HCT116 (cell line): ENCODE measurements at regions not wholly inside any gene's neighbourhood (a gene's known extent, or its start where the extent isn't known, plus 50 kb on each side); places are given as distances from the start of the nearest gene placed in this dataset.

Experiments
- ATAC-seq: fragments of 200-7000 bp; cut with Tn5 transposase; 2 replicates; pipeline ENCODE4 v1.9.1; 2020; ENCODE audit warnings: mild to moderate bottlenecking, moderate library complexity
- BruUV-seq: library from RNA; stranded (reverse); fragments of 400-500 nt; replicated peaks from 2 replicates; lab custom pipeline; 2021; lab: Mats Ljungman, UMichigan
- CTCF ChIA-PET: fragments of 300-600 bp; sonication (Branson Sonifier 250); formaldehyde crosslinking; loops from one replicate; lab custom pipeline; 2021; ENCODE audit warnings: antibody characterized with exemption; lab: Charles Lee
- POLR2A ChIA-PET: fragments of 300-600, 350-600 bp; sonication (Branson Sonifier 250); formaldehyde crosslinking; loops from one replicate; lab custom pipeline; 2021; ENCODE audit warnings: antibody characterized with exemption; lab: Charles Lee
- RAD21 ChIA-PET, 2 experiments: fragments of 300-600 bp; sonication (Branson Sonifier 250); formaldehyde crosslinking; loops; one replicate each; lab custom pipeline; 2023; ENCODE audit warnings: low total read pairs in 2 of 2; ENCODE audit not compliant: uncharacterized antibody in 2 of 2, unreplicated experiment in 2 of 2, low non-redundant PET in 1 of 2; lab: Charles Lee
- DNase-seq: peaks from one replicate; pipeline ENCODE4 v3.0.0-alpha.2; 2010; ENCODE audit warnings: low read depth, low spot score
- H2AFZ ChIP-seq: fragments of 200-600 bp; shearing (Covaris generic), sonication (generic); 2 replicates; pipeline ENCODE4 v1.6.1; 2017; ENCODE audit warnings: low read depth, mixed run types, mixed read lengths, antibody characterized with exemption, low read length; ENCODE audit not compliant: poor library complexity, severe bottlenecking
- H3K27ac ChIP-seq: 2 replicates; pipeline ENCODE4 v1.5.1; 2012; ENCODE audit warnings: low read depth, low read length
- H3K27me3 ChIP-seq: fragments of 200-600 bp; sonication (generic); 2 replicates; pipeline ENCODE4 v1.6.1; 2016; ENCODE audit warnings: mixed run types, low read length, mixed read lengths; ENCODE audit not compliant: insufficient read depth
- H3K36me3 ChIP-seq, 2 experiments: fragments of 200-500 bp in 1 of 2; fragments of 200-600 bp in 1 of 2; sonication (Bioruptor generic) in 1 of 2; sonication (generic) in 1 of 2; 2 replicates each; pipeline versions ENCODE4 v1.5.1 to v1.6.1; 2014 to 2016; ENCODE audit warnings: low read length in 2 of 2, inconsistent platforms in 1 of 2, mixed read lengths in 1 of 2, mixed run types in 1 of 2; ENCODE audit not compliant: insufficient read depth in 2 of 2, control insufficient read depth in 1 of 2
- H3K4me1 ChIP-seq, 2 experiments: fragments of 200-600 bp in 1 of 2; sonication (generic) in 1 of 2; 2 replicates each; pipeline versions ENCODE4 v1.5.1 to v1.6.1; 2012 to 2017; ENCODE audit warnings: low read length in 2 of 2, inconsistent platforms in 1 of 2, mild to moderate bottlenecking in 1 of 2, mixed read lengths in 1 of 2, mixed run types in 1 of 2, moderate library complexity in 1 of 2; ENCODE audit not compliant: insufficient read depth in 2 of 2, control insufficient read depth in 1 of 2
- H3K4me2 ChIP-seq: fragments of 200-600 bp; sonication (generic); 2 replicates; pipeline ENCODE4 v1.6.1; 2017; ENCODE audit warnings: mixed run types, low read length, mixed read lengths
- H3K4me3 ChIP-seq, 2 experiments: fragments of 200-600 bp in 1 of 2; sonication (generic) in 1 of 2; replicated peaks in 1 of 2; 2 replicates each; pipeline ENCODE4 v1.5.1; 2011 to 2016; ENCODE audit warnings: low read length in 2 of 2, control low read depth in 1 of 2, low read depth in 1 of 2, mild to moderate bottlenecking in 1 of 2, mixed read lengths in 1 of 2, mixed run types in 1 of 2
- H3K79me2 ChIP-seq: fragments of 200-600 bp; sonication (generic); 2 replicates; pipeline ENCODE4 v1.6.1; 2017; ENCODE audit warnings: mild to moderate bottlenecking, mixed run types, low read length, moderate library complexity, mixed read lengths; ENCODE audit not compliant: insufficient read depth
- H3K9ac ChIP-seq: fragments of 200-600 bp; sonication (generic); 2 replicates; pipeline ENCODE4 v1.6.1; 2016; ENCODE audit warnings: low read length, mixed read lengths
- H3K9me2 ChIP-seq: fragments of 200-600 bp; sonication (generic), shearing (Covaris generic); 2 replicates; pipeline ENCODE4 v1.6.1; 2017; ENCODE audit warnings: mixed run types, mild to moderate bottlenecking, moderate library complexity; ENCODE audit not compliant: insufficient read depth
- H3K9me3 ChIP-seq, 2 experiments: fragments of 200-500 bp in 1 of 2; fragments of 200-600 bp in 1 of 2; sonication (Bioruptor generic) in 1 of 2; sonication (generic) in 1 of 2; 2 replicates each; pipeline ENCODE4 v1.6.1; 2014 to 2017; ENCODE audit warnings: low read length in 2 of 2, mixed read lengths in 2 of 2, inconsistent platforms in 1 of 2, low read depth in 1 of 2, mild to moderate bottlenecking in 1 of 2, mixed run types in 1 of 2, moderate library complexity in 1 of 2; ENCODE audit not compliant: control insufficient read depth in 1 of 2, insufficient read depth in 1 of 2
- H4K20me1 ChIP-seq: fragments of 200-600 bp; sonication (generic), shearing (Covaris generic); 2 replicates; pipeline ENCODE4 v1.6.1; 2017; ENCODE audit warnings: mixed run types, mild to moderate bottlenecking, moderate library complexity; ENCODE audit not compliant: insufficient read depth
- ELF1 ChIP-seq: IDR thresholded peaks from 2 replicates; pipeline ENCODE4 v1.6.1; 2012; ENCODE audit warnings: low read depth, borderline replicate concordance
- SIN3A ChIP-seq: IDR thresholded peaks from 2 replicates; pipeline ENCODE4 v1.6.1; 2012; ENCODE audit warnings: low read depth
- YY1 ChIP-seq: IDR thresholded peaks from 2 replicates; pipeline ENCODE4 v1.6.1; 2011; ENCODE audit warnings: low read length, low read depth, moderate library complexity, mild to moderate bottlenecking; ENCODE audit not compliant: insufficient replicate concordance; ENCODE audit errors: extremely low read depth
- intact Hi-C: fragments of 100-400 bp; cut with micrococcal nuclease; formaldehyde crosslinking; loops from 2 replicates; pipeline ENCODE4 v1.10.0; 2022
- TF ChIP-seq, protein P1 (sequence below): IDR thresholded peaks from 2 replicates; pipeline ENCODE4 v1.6.1; 2012; ENCODE audit warnings: low read depth
- TF ChIP-seq, protein P2 (sequence below), 3 experiments: fragments of 200-600 bp in 1 of 3; sonication (generic) in 1 of 3; IDR thresholded peaks in 2 of 3; conservative IDR thresholded peaks in 1 of 3; 2 replicates each; pipeline ENCODE4 v1.5.1; 2012 to 2017; ENCODE audit warnings: low read depth in 2 of 3, low read length in 2 of 3, antibody characterized with exemption in 1 of 3, borderline replicate concordance in 1 of 3, control low read depth in 1 of 3, mild to moderate bottlenecking in 1 of 3, mixed read lengths in 1 of 3, mixed run types in 1 of 3, moderate library complexity in 1 of 3; ENCODE audit not compliant: insufficient read depth in 1 of 3

DNA sequence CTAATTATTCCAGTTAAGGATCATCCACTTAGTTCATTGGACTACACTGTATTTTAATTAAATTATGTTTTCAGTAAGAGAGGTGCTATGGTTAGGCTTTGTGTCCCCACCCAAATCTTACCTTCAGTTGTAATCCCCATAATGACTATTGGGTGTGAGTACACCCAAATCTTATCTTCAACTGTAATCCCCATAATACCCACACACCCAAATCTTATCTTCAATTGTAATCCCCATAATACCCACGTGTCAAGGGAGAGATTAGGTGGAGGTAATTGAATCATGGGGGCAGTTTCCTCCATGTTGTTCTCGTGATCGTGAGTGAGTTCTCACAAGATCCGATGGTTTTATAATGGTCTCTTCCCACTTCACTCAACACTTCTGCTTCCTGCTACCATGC is 208.0 kb upstream of the PHACTR1 start:
- Histone ChIP-seq H3K36me3 (no peaks in the 10 kb centered on the region), H3K9me3 (no peaks in the 10 kb centered on the region), H3K4me1 (no peaks in the 10 kb centered on the region), H3K9me2 (no peaks in the 10 kb centered on the region), H3K4me2 (no peak overlapping the region), H3K27me3 (no peaks in the 10 kb centered on the region), H3K27ac (no peak overlapping the region), H3K9ac (no peak overlapping the region), H2AFZ (no peak overlapping the region), H3K4me3 (no peak overlapping the region), H4K20me1 (no peaks in the 10 kb centered on the region), H3K79me2 (no peaks in the 10 kb centered on the region)
- DNase-seq (no peak), ATAC-seq (no peak)
- ChIA-PET POLR2A (no interaction called here), RAD21 (no interaction called here), CTCF (no interaction called here)
- no peak for TF ChIP-seq ELF1
- TF ChIP-seq, protein P1, sequence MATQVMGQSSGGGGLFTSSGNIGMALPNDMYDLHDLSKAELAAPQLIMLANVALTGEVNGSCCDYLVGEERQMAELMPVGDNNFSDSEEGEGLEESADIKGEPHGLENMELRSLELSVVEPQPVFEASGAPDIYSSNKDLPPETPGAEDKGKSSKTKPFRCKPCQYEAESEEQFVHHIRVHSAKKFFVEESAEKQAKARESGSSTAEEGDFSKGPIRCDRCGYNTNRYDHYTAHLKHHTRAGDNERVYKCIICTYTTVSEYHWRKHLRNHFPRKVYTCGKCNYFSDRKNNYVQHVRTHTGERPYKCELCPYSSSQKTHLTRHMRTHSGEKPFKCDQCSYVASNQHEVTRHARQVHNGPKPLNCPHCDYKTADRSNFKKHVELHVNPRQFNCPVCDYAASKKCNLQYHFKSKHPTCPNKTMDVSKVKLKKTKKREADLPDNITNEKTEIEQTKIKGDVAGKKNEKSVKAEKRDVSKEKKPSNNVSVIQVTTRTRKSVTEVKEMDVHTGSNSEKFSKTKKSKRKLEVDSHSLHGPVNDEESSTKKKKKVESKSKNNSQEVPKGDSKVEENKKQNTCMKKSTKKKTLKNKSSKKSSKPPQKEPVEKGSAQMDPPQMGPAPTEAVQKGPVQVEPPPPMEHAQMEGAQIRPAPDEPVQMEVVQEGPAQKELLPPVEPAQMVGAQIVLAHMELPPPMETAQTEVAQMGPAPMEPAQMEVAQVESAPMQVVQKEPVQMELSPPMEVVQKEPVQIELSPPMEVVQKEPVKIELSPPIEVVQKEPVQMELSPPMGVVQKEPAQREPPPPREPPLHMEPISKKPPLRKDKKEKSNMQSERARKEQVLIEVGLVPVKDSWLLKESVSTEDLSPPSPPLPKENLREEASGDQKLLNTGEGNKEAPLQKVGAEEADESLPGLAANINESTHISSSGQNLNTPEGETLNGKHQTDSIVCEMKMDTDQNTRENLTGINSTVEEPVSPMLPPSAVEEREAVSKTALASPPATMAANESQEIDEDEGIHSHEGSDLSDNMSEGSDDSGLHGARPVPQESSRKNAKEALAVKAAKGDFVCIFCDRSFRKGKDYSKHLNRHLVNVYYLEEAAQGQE: no peak
- no peak for TF ChIP-seq SIN3A
- TF ChIP-seq, protein P2, sequence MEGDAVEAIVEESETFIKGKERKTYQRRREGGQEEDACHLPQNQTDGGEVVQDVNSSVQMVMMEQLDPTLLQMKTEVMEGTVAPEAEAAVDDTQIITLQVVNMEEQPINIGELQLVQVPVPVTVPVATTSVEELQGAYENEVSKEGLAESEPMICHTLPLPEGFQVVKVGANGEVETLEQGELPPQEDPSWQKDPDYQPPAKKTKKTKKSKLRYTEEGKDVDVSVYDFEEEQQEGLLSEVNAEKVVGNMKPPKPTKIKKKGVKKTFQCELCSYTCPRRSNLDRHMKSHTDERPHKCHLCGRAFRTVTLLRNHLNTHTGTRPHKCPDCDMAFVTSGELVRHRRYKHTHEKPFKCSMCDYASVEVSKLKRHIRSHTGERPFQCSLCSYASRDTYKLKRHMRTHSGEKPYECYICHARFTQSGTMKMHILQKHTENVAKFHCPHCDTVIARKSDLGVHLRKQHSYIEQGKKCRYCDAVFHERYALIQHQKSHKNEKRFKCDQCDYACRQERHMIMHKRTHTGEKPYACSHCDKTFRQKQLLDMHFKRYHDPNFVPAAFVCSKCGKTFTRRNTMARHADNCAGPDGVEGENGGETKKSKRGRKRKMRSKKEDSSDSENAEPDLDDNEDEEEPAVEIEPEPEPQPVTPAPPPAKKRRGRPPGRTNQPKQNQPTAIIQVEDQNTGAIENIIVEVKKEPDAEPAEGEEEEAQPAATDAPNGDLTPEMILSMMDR (IDR thresholded peaks at IDR 0.05 in 2 of 3, conservative IDR thresholded peaks at IDR 0.05 in 1 of 3; ENCODE audit: borderline replicate concordance in 1 of 3, insufficient read depth in 1 of 3, low read depth in 2 of 3, low read length in 2 of 3): no peak
- no peak for TF ChIP-seq YY1
- intact Hi-C loops: loop anchor here (10.0 kb wide), 1 partner anchor 854 kb away; no protein-coding TSS in a partner anchor
- BruUV-seq: no TSS peak
